Naive thymus-derived CD4-positive, alpha-beta T cell (primary cell): ENCODE measurements at regions not wholly inside any gene's neighbourhood (a gene's known extent, or its start where the extent isn't known, plus 50 kb on each side); places are given as distances from the start of the nearest gene placed in this dataset.
"Not testable (repeated sequence)": the region's sequence is repeated elsewhere in the genome, so short reads cannot be mapped to it uniquely, and the experiment has no call there.

ENCODE experiments used
- ATAC-seq: fragments of 150-1000 bp; cut with Tn5 transposase; 2 replicates; pipeline ENCODE4 v1.10.0; 2021; ENCODE audit warnings: mild to moderate bottlenecking, moderate library complexity
- CTCF ChIA-PET: fragments of 350-600 bp; sonication (Branson Sonifier 250); formaldehyde crosslinking; loops from one replicate; lab custom pipeline; 2021; ENCODE audit warnings: antibody characterized with exemption; lab: Charles Lee
- POLR2A ChIA-PET: fragments of 350-600 bp; sonication (Branson Sonifier 250); formaldehyde crosslinking; loops from one replicate; lab custom pipeline; 2021; ENCODE audit warnings: antibody characterized with exemption, inconsistent platforms; lab: Charles Lee
- DNase-seq, 9 donors: peaks; one replicate each; pipeline versions ENCODE4 v3.0.0 to v3.0.0-alpha.2; 2020 to 2022; ENCODE audit warnings: mixed read lengths in 1 of 9
- H3K27ac ChIP-seq: one replicate; pipeline ENCODE4 v1.7.0; 2013; ENCODE audit warnings: mild to moderate bottlenecking, low read depth, low read length, moderate library complexity
- H3K27me3 ChIP-seq, 2 donors: one replicate each; pipeline ENCODE4 v1.7.0; 2013; ENCODE audit warnings: low read length in 2 of 2, mild to moderate bottlenecking in 2 of 2, moderate library complexity in 2 of 2; ENCODE audit not compliant: control insufficient read depth in 2 of 2, insufficient read depth in 2 of 2
- H3K36me3 ChIP-seq, 3 experiments: 1 replicate in 2 of 3; 2 replicates in 1 of 3; pipeline ENCODE4 v1.7.0; 2013; ENCODE audit warnings: low read length in 3 of 3, mild to moderate bottlenecking in 3 of 3, moderate library complexity in 1 of 3; ENCODE audit not compliant: insufficient read depth in 3 of 3, control insufficient read depth in 2 of 3
- H3K4me1 ChIP-seq, 2 donors: one replicate each; pipeline ENCODE4 v1.7.0; 2013; ENCODE audit warnings: low read length in 2 of 2, mild to moderate bottlenecking in 2 of 2, moderate library complexity in 1 of 2; ENCODE audit not compliant: control insufficient read depth in 2 of 2, insufficient read depth in 2 of 2
- H3K4me3 ChIP-seq: 2 replicates; pipeline ENCODE4 v1.7.0; 2013; ENCODE audit warnings: mild to moderate bottlenecking, low read length
- H3K9me3 ChIP-seq, 3 experiments: 1 replicate in 2 of 3; 2 replicates in 1 of 3; pipeline ENCODE4 v1.7.0; 2013; ENCODE audit warnings: low read length in 3 of 3; ENCODE audit not compliant: control insufficient read depth in 2 of 3
- H3K27ac Mint-ChIP-seq, 9 donors: one replicate each; pipeline ENCODE4 v1.8.0; 2020 to 2022; ENCODE audit warnings: mixed read lengths in 9 of 9, mild to moderate bottlenecking in 8 of 9, moderate library complexity in 5 of 9, inconsistent platforms in 2 of 9
- H3K27me3 Mint-ChIP-seq, 5 donors: one replicate each; pipeline ENCODE4 v1.8.0; 2021 to 2022; ENCODE audit warnings: mixed read lengths in 5 of 5, mild to moderate bottlenecking in 1 of 5
- H3K36me3 Mint-ChIP-seq, 5 donors: one replicate each; pipeline ENCODE4 v1.8.0; 2020 to 2022; ENCODE audit warnings: mixed read lengths in 5 of 5, mild to moderate bottlenecking in 3 of 5, inconsistent platforms in 1 of 5
- H3K4me1 Mint-ChIP-seq, 7 donors: one replicate each; pipeline ENCODE4 v1.8.0; 2020 to 2022; ENCODE audit warnings: mixed read lengths in 7 of 7, mild to moderate bottlenecking in 3 of 7, inconsistent platforms in 1 of 7
- H3K4me3 Mint-ChIP-seq, 10 donors: one replicate each; pipeline ENCODE4 v1.8.0; 2020 to 2022; ENCODE audit warnings: mild to moderate bottlenecking in 10 of 10, mixed read lengths in 10 of 10, moderate library complexity in 6 of 10, inconsistent platforms in 2 of 10
- H3K9me3 Mint-ChIP-seq, 11 donors: one replicate each; pipeline ENCODE4 v1.8.0; 2020 to 2022; ENCODE audit warnings: mixed read lengths in 11 of 11, mild to moderate bottlenecking in 4 of 11, inconsistent platforms in 1 of 11, moderate library complexity in 1 of 11
- intact Hi-C, 2 donors: fragments of 100-400 bp; cut with micrococcal nuclease; formaldehyde crosslinking; loops; one replicate each; pipeline ENCODE4 v1.15.1; 2023

- no peaks in the 10 kb centered on the region for H3K4me1 ChIP-seq
- Mint-ChIP-seq H3K4me3 (no peak overlapping the region), H3K4me1 (no peaks in the 10 kb centered on the region), H3K27me3 (no peaks in the 10 kb centered on the region), H3K36me3 (no peaks in the 10 kb centered on the region), H3K9me3 (peaks cover 0 to 16% (median 5%) of the 10 kb centered on the region in 11 donors), H3K27ac (no peak overlapping the region)
- H3K36me3 ChIP-seq: no peaks in the 10 kb centered on the region
- intact Hi-C loops: no loop called here
- no peak overlapping the region for H3K4me3 ChIP-seq
- H3K27ac ChIP-seq: no peak overlapping the region
- ATAC-seq: no peak
- no peaks in the 10 kb centered on the region for H3K27me3 ChIP-seq
- CTCF ChIA-PET: no interaction called here
- POLR2A ChIA-PET: no interaction called here
- no peak for DNase-seq
- no peaks in the 10 kb centered on the region for H3K9me3 ChIP-seq
These were observed 1380.5 kb upstream of the ATXN8OS start for GRCh38 chr13:68727165-68727564.

GRCh38 chr13:68719815-68720214 lies 1387.8 kb upstream of the ATXN8OS start:
- Histone ChIP-seq H3K36me3 (no peaks in the 10 kb centered on the region), H3K4me1 (no peaks in the 10 kb centered on the region), H3K4me3 (no peak overlapping the region), H3K27me3 (no peaks in the 10 kb centered on the region), H3K27ac (no peak overlapping the region), H3K9me3 (no peaks in the 10 kb centered on the region)
- Mint-ChIP-seq H3K4me1 (peaks cover 0 to 1% (median 0%) of the 10 kb centered on the region in 7 donors), H3K9me3 (peaks cover 0 to 15% (median 6%) of the 10 kb centered on the region in 11 donors), H3K36me3 (no peaks in the 10 kb centered on the region), H3K4me3 (no peak overlapping the region), H3K27me3 (no peaks in the 10 kb centered on the region), H3K27ac (no peak overlapping the region)
- DNase-seq: no peak
- intact Hi-C loops: no loop called here
- CTCF ChIA-PET: no interaction called here
- POLR2A ChIA-PET: no interaction called here
- ATAC-seq: no peak

GRCh38 chr13:68715651-68716050 lies 1392.0 kb upstream of the ATXN8OS start:
- POLR2A ChIA-PET: no interaction called here
- Mint-ChIP-seq H3K4me3 (no peak overlapping the region), H3K4me1 (peaks cover 0 to 1% (median 0%) of the 10 kb centered on the region in 7 donors), H3K36me3 (no peaks in the 10 kb centered on the region), H3K9me3 (peaks cover 2 to 22% (median 7%) of the 10 kb centered on the region in 11 donors), H3K27ac (no peak overlapping the region), H3K27me3 (no peaks in the 10 kb centered on the region)
- intact Hi-C loops: no loop called here
- no peak overlapping the region for H3K4me3 ChIP-seq
- no peaks in the 10 kb centered on the region for H3K27me3 ChIP-seq
- DNase-seq (no peak), ATAC-seq (no peak)
- H3K36me3 ChIP-seq: no peaks in the 10 kb centered on the region
- CTCF ChIA-PET: no interaction called here
- no peak overlapping the region for H3K27ac ChIP-seq
- H3K9me3 ChIP-seq: no peaks in the 10 kb centered on the region
- H3K4me1 ChIP-seq: no peaks in the 10 kb centered on the region

- Histone ChIP-seq H3K4me3 (no peak overlapping the region), H3K36me3 (no peaks in the 10 kb centered on the region), H3K27me3 (no peaks in the 10 kb centered on the region), H3K9me3 (no peaks in the 10 kb centered on the region), H3K4me1 (no peaks in the 10 kb centered on the region), H3K27ac (no peak overlapping the region)
- ChIA-PET CTCF (no interaction called here), POLR2A (no interaction called here)
- DNase-seq (no peak), ATAC-seq (no peak)
- no peak overlapping the region for H3K4me3 Mint-ChIP-seq
- H3K9me3 Mint-ChIP-seq: peaks cover 0 to 17% (median 6%) of the 10 kb centered on the region in 11 donors
- H3K36me3 Mint-ChIP-seq: no peaks in the 10 kb centered on the region
- H3K4me1 Mint-ChIP-seq: peaks cover 0 to 1% (median 0%) of the 10 kb centered on the region in 7 donors
- H3K27me3 Mint-ChIP-seq: no peaks in the 10 kb centered on the region
- no peak overlapping the region for H3K27ac Mint-ChIP-seq
- intact Hi-C loops: no loop called here
These were observed 1393.3 kb upstream of the ATXN8OS start for GRCh38 chr13:68714292-68714691.

GRCh38 chr13:68713394-68713793 lies 1394.2 kb upstream of the ATXN8OS start:
- Mint-ChIP-seq H3K9me3 (peaks cover 0 to 14% (median 6%) of the 10 kb centered on the region in 11 donors), H3K27me3 (no peaks in the 10 kb centered on the region), H3K4me1 (no peaks in the 10 kb centered on the region), H3K27ac (no peak overlapping the region), H3K36me3 (no peaks in the 10 kb centered on the region), H3K4me3 (no peak overlapping the region)
- H3K9me3 ChIP-seq: no peaks in the 10 kb centered on the region
- no peaks in the 10 kb centered on the region for H3K27me3 ChIP-seq
- no peak overlapping the region for H3K27ac ChIP-seq
- no peaks in the 10 kb centered on the region for H3K4me1 ChIP-seq
- intact Hi-C loops: no loop called here
- DNase-seq (no peak), ATAC-seq (no peak)
- no peaks in the 10 kb centered on the region for H3K36me3 ChIP-seq
- CTCF ChIA-PET: no interaction called here
- POLR2A ChIA-PET: no interaction called here
- H3K4me3 ChIP-seq: no peak overlapping the region

- H3K27me3 Mint-ChIP-seq: no peaks in the 10 kb centered on the region
- no peak overlapping the region for H3K27ac Mint-ChIP-seq
- H3K9me3 ChIP-seq: peaks cover 0 to 4% (median 0%) of the 10 kb centered on the region in 3 experiments
- no peaks in the 10 kb centered on the region for H3K36me3 ChIP-seq
- ATAC-seq: no peak
- ChIA-PET POLR2A (no interaction called here), CTCF (no interaction called here)
- no peaks in the 10 kb centered on the region for H3K4me1 ChIP-seq
- peaks cover 3 to 23% (median 12%) of the 10 kb centered on the region in 11 donors for H3K9me3 Mint-ChIP-seq
- no peaks in the 10 kb centered on the region for H3K36me3 Mint-ChIP-seq
- no peak for DNase-seq
- no peaks in the 10 kb centered on the region for H3K27me3 ChIP-seq
- no peaks in the 10 kb centered on the region for H3K4me1 Mint-ChIP-seq
- no peak overlapping the region for H3K27ac ChIP-seq
- H3K4me3 ChIP-seq: no peak overlapping the region
- intact Hi-C loops: no loop called here
- H3K4me3 Mint-ChIP-seq: no peak overlapping the region
These were observed 1399.2 kb upstream of the ATXN8OS start for GRCh38 chr13:68708336-68708908.

- H3K27ac ChIP-seq, H3K27me3 ChIP-seq, H3K27me3 Mint-ChIP-seq, H3K4me3 Mint-ChIP-seq, H3K27ac Mint-ChIP-seq, DNase-seq, H3K4me3 ChIP-seq, CTCF ChIA-PET, ATAC-seq, H3K36me3 ChIP-seq, H3K4me1 ChIP-seq, intact Hi-C loops, H3K36me3 Mint-ChIP-seq, H3K9me3 ChIP-seq, H3K4me1 Mint-ChIP-seq, POLR2A ChIA-PET: not testable (repeated sequence)
- H3K9me3 Mint-ChIP-seq: peaks cover 1 to 22% (median 10%) of the 10 kb centered on the region in 11 donors
These were observed 1401.6 kb upstream of the ATXN8OS start for GRCh38 chr13:68706044-68706443.
